WTC11 (cell line): ENCODE measurements at regions not wholly inside any gene's neighbourhood (a gene's known extent, or its start where the extent isn't known, plus 50 kb on each side); places are given as distances from the start of the nearest gene placed in this dataset.

ENCODE experiments used
- ATF2 ChIP-seq: sonication (generic); formaldehyde crosslinking; IDR thresholded peaks from 2 replicates; pipeline ENCODE4 v1.8.1; 2022; ENCODE audit warnings: low read depth, missing genetic modification reagents, borderline replicate concordance
- CBFB ChIP-seq: sonication (generic); formaldehyde crosslinking; IDR thresholded peaks from 2 replicates; pipeline ENCODE4 v1.8.1; 2022; ENCODE audit warnings: mild to moderate bottlenecking, low read depth, missing genetic modification reagents
- CTCF ChIP-seq: fragments of 200-600 bp; IDR thresholded peaks from 2 replicates; pipeline ENCODE4 v1.8.0; 2022; ENCODE audit warnings: antibody characterized with exemption
- IRF1 ChIP-seq: sonication (generic); formaldehyde crosslinking; IDR thresholded peaks from 2 replicates; pipeline ENCODE4 v1.8.0; 2023; ENCODE audit warnings: missing genetic modification reagents
- MAX ChIP-seq: sonication (generic); formaldehyde crosslinking; IDR thresholded peaks from 2 replicates; pipeline ENCODE4 v1.8.0; 2022; ENCODE audit warnings: mild to moderate bottlenecking, missing genetic modification reagents
- PREB ChIP-seq: sonication (generic); formaldehyde crosslinking; IDR thresholded peaks from 2 replicates; pipeline ENCODE4 v1.8.1; 2022; ENCODE audit warnings: mild to moderate bottlenecking, missing genetic modification reagents, moderate library complexity, borderline replicate concordance
- SP1 ChIP-seq: sonication (generic); formaldehyde crosslinking; conservative IDR thresholded peaks from 2 replicates; pipeline ENCODE4 v1.8.1; 2022; ENCODE audit warnings: missing genetic modification reagents
- USF2 ChIP-seq: sonication (generic); formaldehyde crosslinking; IDR thresholded peaks from 2 replicates; pipeline ENCODE4 v1.8.1; 2023; ENCODE audit warnings: mild to moderate bottlenecking, missing genetic modification reagents, moderate library complexity
- ZNF512 ChIP-seq: sonication (generic); formaldehyde crosslinking; IDR thresholded peaks from 2 replicates; pipeline ENCODE4 v1.8.1; 2022; ENCODE audit warnings: missing genetic modification reagents, borderline replicate concordance

GRCh38 chr2:5007596-5007995 lies 684.6 kb upstream of the SOX11 start:
- TF ChIP-seq PREB (no peak), MAX (CRISPR knock-in tag) (no peak), SP1 (CRISPR knock-in tag) (no peak), IRF1 (CRISPR knock-in tag) (no peak), CTCF (no peak), ATF2 (no peak), USF2 (CRISPR knock-in tag) (no peak), CBFB (CRISPR knock-in tag) (no peak), ZNF512 (CRISPR knock-in tag) (no peak)
